Esophagus muscularis mucosa (tissue), 4 donors: ENCODE measurements at regions not wholly inside any gene's neighbourhood (a gene's known extent, or its start where the extent isn't known, plus 50 kb on each side); places are given as distances from the start of the nearest gene placed in this dataset.

Source experiments
- CTCF ChIP-seq, 3 experiments: fragments of 200-600 bp in 2 of 3; fragments of 450-650 bp in 1 of 3; sonication (generic) in 2 of 3; IDR thresholded peaks; one replicate each; pipeline ENCODE4 v1.5.1; 2017 to 2019; ENCODE audit warnings: antibody characterized with exemption in 3 of 3, mild to moderate bottlenecking in 2 of 3, moderate library complexity in 1 of 3
- EP300 ChIP-seq: sonication (generic); formaldehyde crosslinking; IDR thresholded peaks from one replicate; pipeline ENCODE4 v1.6.1; 2017; ENCODE audit warnings: antibody characterized with exemption
- POLR2A ChIP-seq: fragments of 450-650 bp; IDR thresholded peaks from one replicate; pipeline ENCODE4 v1.6.1; 2017; ENCODE audit warnings: antibody characterized with exemption, moderate library complexity, mild to moderate bottlenecking, low read depth

GRCh38 chr13:91099877-91100276, 247.6 kb upstream of the MIR17HG start:
- TF ChIP-seq POLR2A (no peak), CTCF (IDR thresholded peaks at IDR 0.05) (no peak), EP300 (no peak)
